Stimulated activated CD8-positive, alpha-beta memory T cell treated with anti-CD3 and anti-CD28 coated beads, Interleukin-15, amount 100 ng/mL, for 24 hours (primary cell): ENCODE measurements at regions not wholly inside any gene's neighbourhood (a gene's known extent, or its start where the extent isn't known, plus 50 kb on each side); places are given as distances from the start of the nearest gene placed in this dataset.

Source experiments
- DNase-seq: peaks from one replicate; pipeline ENCODE4 v3.0.0-alpha.2; 2020; ENCODE audit warnings: low read depth

DNA sequence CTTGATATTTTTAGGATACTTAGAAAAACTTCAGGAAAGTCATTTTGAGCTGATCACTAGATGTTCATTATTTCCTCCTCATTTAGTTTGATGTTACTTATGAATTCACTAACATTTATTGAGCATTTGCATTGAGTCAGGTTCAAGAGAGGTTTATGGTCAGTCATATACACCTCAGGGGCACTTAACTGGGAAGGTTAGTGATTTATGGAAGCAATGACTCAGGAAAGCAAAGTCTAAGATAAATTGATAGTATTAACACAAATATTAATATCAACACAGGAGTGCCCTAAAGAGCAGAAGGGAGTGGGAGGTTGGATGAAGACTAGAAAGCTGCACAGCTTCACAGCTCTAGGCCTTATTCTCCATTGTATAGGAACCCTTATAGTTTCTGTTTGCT lies 177.0 kb upstream of the TNFAIP3 start:
- DNase-seq: no peak

- no peak for DNase-seq
These were observed 176.3 kb upstream of the TNFAIP3 start for GRCh38 chr6:137690721-137691120.

- DNase-seq: no peak
These were observed 174.8 kb upstream of the TNFAIP3 start for GRCh38 chr6:137692308-137692707.

DNA sequence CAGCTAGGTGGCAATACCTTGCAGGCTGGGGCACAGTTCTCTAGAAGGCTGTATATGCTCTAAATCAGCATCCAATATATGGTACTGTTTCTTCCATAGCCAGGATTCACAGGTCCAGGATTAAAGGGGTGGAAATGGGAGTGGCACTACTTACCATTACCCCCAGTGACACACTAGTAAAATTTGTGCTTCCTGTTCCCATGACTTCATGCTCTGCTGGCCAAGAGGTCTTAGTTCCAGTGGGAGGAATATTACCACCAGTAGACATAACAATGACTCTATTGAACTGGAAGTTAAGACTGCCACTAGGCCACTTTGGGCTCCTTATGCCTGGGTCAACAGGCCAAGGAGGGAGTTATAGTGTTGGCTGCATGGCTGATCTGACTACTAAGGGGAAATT lies 174.3 kb upstream of the TNFAIP3 start:
- no peak for DNase-seq

DNA sequence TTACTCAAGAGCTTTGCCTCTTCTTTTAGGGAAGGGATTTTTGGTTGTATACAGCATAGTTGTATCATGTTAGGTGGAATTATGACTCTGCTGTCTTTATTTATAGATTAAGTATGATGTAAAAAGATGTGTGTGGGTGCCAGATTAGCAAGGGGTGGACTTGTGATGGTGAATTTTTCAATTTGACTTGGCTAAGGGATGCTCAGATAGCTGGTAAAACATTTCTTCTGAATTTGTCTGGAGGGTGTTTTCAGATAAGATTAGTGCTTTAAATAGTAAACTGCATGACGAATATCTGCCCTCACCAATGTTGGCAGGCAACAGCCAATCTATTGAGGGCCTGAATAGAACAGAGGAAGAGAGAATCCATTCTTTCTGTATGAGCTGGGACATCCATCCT lies 173.3 kb upstream of the TNFAIP3 start:
- DNase-seq: no peak

- no peak for DNase-seq
These were observed 170.3 kb upstream of the TNFAIP3 start for GRCh38 chr6:137696765-137697164.

DNA sequence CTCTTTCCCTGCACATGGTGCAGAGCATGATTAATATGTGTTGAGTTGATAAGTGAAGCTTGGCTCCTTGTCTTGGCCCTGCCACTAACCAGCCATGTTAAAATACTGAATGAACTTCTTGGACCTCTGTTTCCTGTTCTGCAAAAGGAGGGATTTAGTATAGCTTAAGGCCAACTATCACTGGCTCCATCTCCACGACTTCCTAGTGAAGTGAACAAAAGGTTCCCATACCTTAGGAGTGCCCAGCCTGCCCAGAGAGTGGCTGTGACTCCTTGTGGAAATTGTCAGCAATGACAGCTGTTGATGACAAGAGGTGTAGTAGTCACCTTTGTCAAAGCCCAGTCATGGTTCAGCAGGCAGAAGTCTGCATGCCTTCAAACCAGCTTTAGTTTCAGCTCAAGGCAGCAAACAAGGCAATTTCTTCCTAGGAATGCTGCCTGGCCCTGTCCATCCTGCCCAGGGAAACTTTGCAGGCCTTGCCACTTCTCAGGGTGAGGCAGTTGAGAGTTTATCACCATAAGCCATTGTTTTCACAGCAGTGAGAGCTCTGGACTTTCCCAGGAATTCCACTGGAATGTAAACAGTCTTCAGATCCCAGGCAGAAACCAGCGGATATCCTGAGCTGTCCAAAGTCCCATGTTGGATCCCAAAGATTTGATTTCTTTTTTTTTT lies 169.7 kb upstream of the TNFAIP3 start:
- DNase-seq: no peak

GRCh38 chr6:137698636-137699030 lies 168.4 kb upstream of the TNFAIP3 start:
- DNase-seq: no peak

DNA sequence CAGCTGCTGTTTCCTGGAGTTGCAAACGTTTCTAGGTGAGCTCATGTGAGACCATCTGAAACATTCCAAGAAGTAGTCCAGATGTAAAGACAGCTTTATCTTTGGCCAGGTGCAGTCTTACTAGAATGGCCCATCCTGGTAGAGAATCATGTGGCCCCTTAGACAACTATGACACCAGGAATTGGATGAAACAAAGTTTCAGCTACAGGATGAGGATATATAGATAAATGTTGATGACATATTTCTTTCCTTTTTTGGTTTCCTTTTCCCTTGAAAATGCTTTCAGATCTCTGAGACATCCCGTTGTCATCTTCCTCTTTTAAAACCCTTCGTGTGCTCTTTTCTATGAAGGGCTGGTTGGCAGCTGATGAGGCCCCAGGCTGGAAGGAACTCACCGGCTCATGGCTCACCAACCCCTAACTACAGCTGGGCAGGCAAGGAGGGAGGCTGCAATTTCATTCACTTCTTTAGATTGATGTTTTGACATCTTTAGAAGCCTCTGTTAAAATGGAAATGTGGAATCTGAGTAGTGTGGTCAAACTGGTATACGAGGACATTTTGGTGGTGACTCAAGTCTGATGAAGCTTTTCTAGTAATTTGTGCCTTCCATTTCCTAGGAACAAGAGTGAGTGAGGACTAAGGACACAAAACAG lies 167.9 kb upstream of the TNFAIP3 start:
- no peak for DNase-seq

DNA sequence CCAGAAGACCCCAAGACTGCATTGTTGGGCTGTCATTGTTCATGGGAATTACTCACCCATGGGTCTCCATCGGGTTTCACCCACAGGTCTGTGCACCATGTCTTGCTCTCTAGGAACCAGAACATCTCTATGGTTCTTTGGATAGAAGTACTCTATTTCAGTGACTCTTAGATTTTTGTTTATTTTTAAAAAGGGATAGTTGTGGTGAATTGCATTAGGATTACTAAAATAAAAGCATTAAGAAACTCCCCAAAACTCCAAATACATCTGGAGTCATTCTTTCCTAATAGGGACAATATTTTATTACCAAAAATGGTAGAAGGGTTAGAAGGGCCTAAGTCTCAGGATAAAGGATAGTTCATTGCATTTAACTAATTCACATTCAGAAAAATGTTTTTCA lies 166.9 kb upstream of the TNFAIP3 start:
- DNase-seq: no peak

DNA sequence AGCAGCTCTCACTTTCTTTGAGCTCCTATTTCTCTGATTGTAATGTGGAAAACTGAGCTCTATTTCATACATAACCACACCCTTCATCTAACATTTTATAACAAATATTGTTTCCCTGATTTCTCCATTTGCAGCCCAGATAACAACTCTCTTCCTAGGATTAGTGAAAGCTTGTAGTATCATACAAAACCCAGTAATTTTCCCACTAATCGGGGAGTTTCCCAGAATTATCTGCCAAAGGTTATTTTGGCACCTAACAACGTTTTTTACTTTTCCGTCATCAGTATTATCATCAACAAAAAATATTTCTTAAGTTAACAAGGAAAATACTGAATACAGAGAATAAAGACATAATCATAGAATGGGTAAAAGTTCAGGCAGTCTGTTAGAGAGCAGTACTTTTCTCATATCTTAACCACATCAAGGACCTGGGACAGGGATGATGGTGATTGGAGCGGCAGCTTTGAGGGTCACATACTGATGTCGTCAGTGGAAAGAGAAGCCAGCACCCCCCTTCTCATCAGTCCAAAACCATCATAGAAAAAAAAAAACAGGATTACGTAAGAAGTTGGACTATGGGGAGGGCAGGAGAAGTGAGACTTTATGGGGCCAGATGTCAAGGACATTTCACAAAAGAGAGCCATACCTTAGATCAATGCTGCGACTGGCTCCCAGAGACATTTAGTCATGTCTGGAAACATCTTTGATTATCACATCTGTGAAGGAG lies 166.1 kb upstream of the TNFAIP3 start:
- no peak for DNase-seq

GRCh38 chr6:137701942-137702341 lies 165.1 kb upstream of the TNFAIP3 start:
- DNase-seq: no peak

GRCh38 chr6:137702791-137703424 lies 164.2 kb upstream of the TNFAIP3 start:
- no peak for DNase-seq

GRCh38 chr6:137704802-137705159 lies 162.3 kb upstream of the TNFAIP3 start:
- no peak for DNase-seq

DNA sequence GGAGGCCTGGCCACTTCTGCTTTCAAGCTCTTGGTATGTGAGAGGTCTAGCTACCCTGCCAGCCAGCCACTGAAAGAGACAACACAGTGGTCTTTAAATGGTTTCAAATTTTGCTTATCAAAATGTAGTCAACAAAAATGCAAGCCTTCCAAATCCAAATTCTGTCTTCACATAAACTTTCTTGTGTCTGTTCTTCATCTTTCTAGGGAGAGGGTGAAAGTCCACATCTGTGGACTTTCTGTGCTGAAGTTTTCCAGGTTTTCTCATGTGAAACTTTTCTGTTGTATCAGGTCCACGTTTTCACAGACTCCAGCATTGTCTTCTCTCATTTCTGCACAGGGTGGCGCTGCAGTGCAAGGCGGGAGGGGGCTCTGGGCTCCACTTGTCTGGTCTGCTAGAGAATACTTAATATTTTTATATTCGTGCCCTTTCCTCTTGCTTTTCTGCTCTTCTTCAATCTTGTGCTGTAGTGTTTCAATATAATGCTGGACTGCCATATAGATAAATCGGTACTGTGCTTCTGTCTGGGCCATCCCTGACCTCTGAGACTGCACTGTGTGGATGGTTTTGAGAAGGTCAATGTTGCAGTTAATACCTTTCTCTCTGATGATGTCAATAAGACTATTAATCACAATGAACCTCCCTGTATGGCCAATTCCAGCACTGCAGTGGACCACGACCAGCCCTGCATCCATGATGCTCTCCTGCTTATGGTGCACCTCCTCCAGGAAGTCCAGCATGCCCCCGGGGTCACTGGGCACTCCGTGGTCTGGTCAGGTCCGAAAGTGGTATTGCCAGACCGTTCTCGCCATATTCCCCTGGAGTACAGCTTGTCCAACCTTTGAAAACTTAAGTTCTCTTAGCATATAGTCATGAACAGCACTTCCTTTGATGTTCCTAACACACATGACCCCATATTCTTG lies 161.6 kb upstream of the TNFAIP3 start:
- DNase-seq: no peak

GRCh38 chr6:137706083-137706750 lies 160.8 kb upstream of the TNFAIP3 start:
- no peak for DNase-seq

- no peak for DNase-seq
These were observed 159.9 kb upstream of the TNFAIP3 start for GRCh38 chr6:137707038-137707589.

DNA sequence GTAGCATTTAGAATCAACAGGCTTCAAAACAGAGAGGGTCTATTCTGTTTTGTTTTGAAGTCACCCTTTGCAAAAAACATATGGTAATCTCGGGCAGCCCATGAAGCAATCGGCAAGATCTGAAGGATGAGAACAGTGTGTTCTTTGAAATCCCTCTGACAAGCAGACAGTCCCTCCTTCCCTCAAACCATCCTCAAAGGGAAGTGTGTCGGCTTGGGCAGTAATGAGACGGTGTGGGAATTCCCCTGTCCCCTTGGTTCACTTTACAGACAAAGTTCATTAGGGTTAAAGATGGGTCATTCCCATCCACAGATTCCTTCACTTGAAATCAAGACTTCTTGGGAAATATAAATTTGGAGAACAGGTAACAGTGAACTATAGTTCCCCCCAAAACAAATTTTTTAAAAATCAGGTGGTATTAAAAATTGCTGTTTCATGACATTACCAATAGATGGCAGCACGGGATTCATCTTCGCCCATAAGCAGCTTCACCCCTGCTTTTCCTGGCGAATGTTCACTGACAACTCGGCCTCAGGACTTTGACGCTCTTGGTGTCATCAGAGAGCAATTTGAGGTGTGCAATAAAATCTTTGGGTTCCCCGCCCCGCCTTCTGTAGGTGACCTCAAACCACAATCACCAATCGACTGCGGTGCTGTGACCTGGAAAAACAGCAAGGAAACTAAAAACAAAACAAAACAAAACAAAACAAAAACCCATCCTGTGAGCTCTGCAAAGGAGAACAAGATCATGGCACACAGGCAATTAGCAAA lies 159.3 kb upstream of the TNFAIP3 start:
- DNase-seq: no peak

- no peak for DNase-seq
These were observed 158.6 kb upstream of the TNFAIP3 start for GRCh38 chr6:137708481-137708880.
